Heart left ventricle (tissue), 16 donors: ENCODE measurements at regions not wholly inside any gene's neighbourhood (a gene's known extent, or its start where the extent isn't known, plus 50 kb on each side); places are given as distances from the start of the nearest gene placed in this dataset.

Source experiments
- ATAC-seq, 4 donors: fragments of 200-7000 bp; cut with Tn5 transposase; one replicate each; pipeline ENCODE4 v1.9.1; 2020 to 2022; ENCODE audit warnings: moderate library complexity in 4 of 4, mild to moderate bottlenecking in 3 of 4, moderate number of reproducible peaks in 1 of 4
- DNase-seq, 5 donors: peaks; one replicate each; pipeline ENCODE4 v3.0.0-alpha.2; 2020
- H3K27ac ChIP-seq, 12 donors: fragments of 200-600 bp; sonication (generic) in 4 of 12; one replicate each; pipeline versions ENCODE4 v1.5.0 to v1.8.0; 2016 to 2022; ENCODE audit warnings: mild to moderate bottlenecking in 2 of 12
- H3K27me3 ChIP-seq, 9 donors: fragments of 200-600 bp; sonication (generic) in 2 of 9; one replicate each; pipeline versions ENCODE4 v1.5.1 to v1.8.0; 2016 to 2022; ENCODE audit warnings: mild to moderate bottlenecking in 3 of 9
- H3K36me3 ChIP-seq, 9 donors: fragments of 200-600 bp; sonication (generic) in 2 of 9; one replicate each; pipeline versions ENCODE4 v1.5.0 to v1.8.0; 2018 to 2022; ENCODE audit warnings: mild to moderate bottlenecking in 2 of 9
- H3K4me1 ChIP-seq, 12 donors: fragments of 200-600 bp; sonication (generic) in 4 of 12; one replicate each; pipeline versions ENCODE4 v1.5.0 to v1.8.0; 2016 to 2022; ENCODE audit warnings: mild to moderate bottlenecking in 3 of 12
- H3K4me3 ChIP-seq, 12 donors: fragments of 200-600 bp; sonication (generic) in 4 of 12; one replicate each; pipeline versions ENCODE4 v1.5.0 to v1.8.0; 2017 to 2022; ENCODE audit warnings: mild to moderate bottlenecking in 9 of 12, moderate library complexity in 4 of 12
- H3K9me3 ChIP-seq, 12 donors: fragments of 200-600 bp; sonication (generic) in 4 of 12; one replicate each; pipeline versions ENCODE4 v1.5.0 to v1.8.0; 2016 to 2022; ENCODE audit warnings: mild to moderate bottlenecking in 1 of 12
- CTCF ChIP-seq, 12 donors: fragments of 200-600 bp; sonication (generic) in 4 of 12; IDR thresholded peaks; one replicate each; pipeline versions ENCODE4 v1.5.0 to v1.8.0; 2018 to 2022; ENCODE audit warnings: antibody characterized with exemption in 12 of 12, mild to moderate bottlenecking in 5 of 12
- POLR2A ChIP-seq, 2 donors: fragments of 450-650 bp; IDR thresholded peaks; one replicate each; pipeline ENCODE4 v1.6.1; 2017; ENCODE audit warnings: antibody characterized with exemption in 2 of 2, mild to moderate bottlenecking in 2 of 2, moderate library complexity in 2 of 2
- WGBS, 4 donors: extraction: QIAGEN DNeasy Blood & Tissue Kit in 2 of 4; methylation state at CpG; one replicate each; pipeline versions ENCODE4 v1.1.5 to v1.1.7; 2013 to 2018; 5-methylcytosine and 5-hydroxymethylcytosine counted together
- intact Hi-C, 10 donors: fragments of 100-400 bp; cut with DNase I; formaldehyde crosslinking; loops; one replicate each; pipeline versions ENCODE4 v1.11.1 to v1.14.2; 2022
- donor health status: ischemic (EF 13 %, LVEDD 7.1; RV severe dilation, severe dysfunction).
- donor health status: healthy with polysubstance abuse.
- donor health status: DM: no; HTN: yes; CAD: no.
- donor health status: DM: no; HTN: no; CAD: no.
- donor health status: ischemic (EF 25% LVEDD 6.9; RV normal size, moderate dysfunction).
- donor health status: ischemic (EF 25% LVEDD 5.7; RV mildly dilated, moderate dysfunction).
- donor health status: healthy.
- donor health status: DM: yes; HTN: yes; CAD: no.
- donor health status: ischemic (EF 35%, LVEDD 5.7; RV mildly dilated, moderate dysfunction).
- donor health status: nonischemic (EF 11% LVEDD 7.7; RV severe dilation, severe dysfunction).
- donor health status: DM: yes; HTN: yes; CAD: no.
- donor health status: PGD.
- donor health status: ischemic (EF 29% LVEDD 5.4; RV normal size, mild dysfunction).
- donor health status: nonischemic (EF 23%, LVEDD 6.1; RV moderate dilation, normal function).

- intact Hi-C loops: loop anchor here in 2 of 10 donors (5.0 to 10.0 kb wide), 2 partner anchors 57 to 60 kb away; no protein-coding TSS in a partner anchor
- 92 to 95% (median 94%) methylated on average over 7 of the region's 7 CpGs for WGBS, 4 donors
- no peak for TF ChIP-seq CTCF (IDR thresholded peaks at IDR 0.05)
- TF ChIP-seq POLR2A (IDR thresholded peaks at IDR 0.05): no peak
These were observed 61.0 kb upstream of the ZMYND8 start for GRCh38 chr20:47417245-47418068.

GRCh38 chr20:47418069-47418757 is 61.7 kb upstream of the ZMYND8 start:
- DNase-seq: no peak
- no peak for TF ChIP-seq CTCF (IDR thresholded peaks at IDR 0.05)
- no peak for TF ChIP-seq POLR2A (IDR thresholded peaks at IDR 0.05)
- no peak overlapping the region for H3K27ac ChIP-seq
- no peak overlapping the region for H3K4me3 ChIP-seq
- no peaks in the 10 kb centered on the region for H3K27me3 ChIP-seq
- peaks cover 0 to 43% (median 10%) of the 10 kb centered on the region in 12 donors for H3K4me1 ChIP-seq
- no peaks in the 10 kb centered on the region for H3K36me3 ChIP-seq
- intact Hi-C loops: loop anchor here in 2 of 10 donors (5.0 to 10.0 kb wide), 2 partner anchors 57 to 59 kb away; no protein-coding TSS in a partner anchor
- no peak for ATAC-seq
- no peaks in the 10 kb centered on the region for H3K9me3 ChIP-seq
- WGBS, 4 donors: 59 to 74% (median 71%) methylated on average over 7 of the region's 7 CpGs

More at GRCh38 chr20:47417245-47418068, 61.0 kb upstream of the ZMYND8 start:
- Histone ChIP-seq H3K9me3 (no peaks in the 10 kb centered on the region), H3K4me3 (no peak overlapping the region), H3K36me3 (no peaks in the 10 kb centered on the region), H3K4me1 (peaks cover 0 to 50% (median 10%) of the 10 kb centered on the region in 12 donors), H3K27me3 (no peaks in the 10 kb centered on the region), H3K27ac (no peak overlapping the region)
- ATAC-seq: no peak
- no peak for DNase-seq

GRCh38 chr20:47419953-47420514 is 63.5 kb upstream of the ZMYND8 start:
- Histone ChIP-seq H3K27me3 (no peaks in the 10 kb centered on the region), H3K27ac (no peak overlapping the region), H3K4me3 (no peak overlapping the region), H3K4me1 (peaks cover 0 to 32% (median 2%) of the 10 kb centered on the region in 12 donors), H3K36me3 (no peaks in the 10 kb centered on the region), H3K9me3 (no peaks in the 10 kb centered on the region)
- 85 to 94% (median 89%) methylated on average over 6 to 7 of the region's 7 CpGs for WGBS, 4 donors
- TF ChIP-seq POLR2A (IDR thresholded peaks at IDR 0.05): no peak
- TF ChIP-seq CTCF (IDR thresholded peaks at IDR 0.05): no peak
- ATAC-seq: no peak
- DNase-seq: no peak
- intact Hi-C loops: loop anchor here in 3 of 10 donors (5.0 to 10.0 kb wide), 2 partner anchors 55 to 57 kb away; no protein-coding TSS in a partner anchor

GRCh38 chr20:47421076-47421475 is 64.6 kb upstream of the ZMYND8 start:
- Histone ChIP-seq H3K4me1 (peaks cover 0 to 25% (median 0%) of the 10 kb centered on the region in 12 donors), H3K27ac (no peak overlapping the region), H3K4me3 (no peak overlapping the region), H3K9me3 (peaks cover 0 to 2% (median 0%) of the 10 kb centered on the region in 12 donors), H3K27me3 (no peaks in the 10 kb centered on the region), H3K36me3 (no peaks in the 10 kb centered on the region)
- DNase-seq (no peak), ATAC-seq (no peak)
- WGBS, 4 donors: 86 to 91% (median 89%) methylated on average over 3 of the region's 3 CpGs
- TF ChIP-seq CTCF (IDR thresholded peaks at IDR 0.05) (no peak), POLR2A (IDR thresholded peaks at IDR 0.05) (no peak)
- intact Hi-C loops: loop anchor here in 1 of 10 donors (10.0 kb wide), 1 partner anchor 54 kb away; no protein-coding TSS in a partner anchor
